NCI-H187 treated with DMSO at 0.1 percent for 48 hours (cell line): ENCODE measurements at regions not wholly inside any gene's neighbourhood (a gene's known extent, or its start where the extent isn't known, plus 50 kb on each side); places are given as distances from the start of the nearest gene placed in this dataset.

ENCODE experiments used
- DNase-seq: peaks from one replicate; lab custom pipeline; 2025; lab: John Stamatoyannopoulos, UW

DNA sequence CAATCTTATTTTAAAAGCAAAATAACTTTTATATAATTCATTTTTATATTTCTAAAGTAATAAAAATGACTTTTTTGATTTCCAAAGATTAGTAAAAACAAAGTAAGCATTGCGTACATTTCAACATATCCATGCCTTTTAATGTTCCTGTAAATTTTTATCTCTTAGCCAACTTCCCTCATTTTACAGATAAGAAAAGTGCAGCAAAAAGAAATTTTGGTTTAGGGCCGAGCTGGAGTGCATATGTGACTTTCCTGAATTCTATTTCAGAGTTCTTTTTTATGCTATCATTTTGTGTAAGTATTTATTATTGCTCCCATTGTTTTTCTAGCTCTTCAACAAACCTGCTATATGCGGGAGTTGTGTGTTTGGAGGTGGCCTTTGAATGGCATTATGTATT is 195.3 kb downstream of the NHLRC3 start:
- DNase-seq, result no peak

DNA sequence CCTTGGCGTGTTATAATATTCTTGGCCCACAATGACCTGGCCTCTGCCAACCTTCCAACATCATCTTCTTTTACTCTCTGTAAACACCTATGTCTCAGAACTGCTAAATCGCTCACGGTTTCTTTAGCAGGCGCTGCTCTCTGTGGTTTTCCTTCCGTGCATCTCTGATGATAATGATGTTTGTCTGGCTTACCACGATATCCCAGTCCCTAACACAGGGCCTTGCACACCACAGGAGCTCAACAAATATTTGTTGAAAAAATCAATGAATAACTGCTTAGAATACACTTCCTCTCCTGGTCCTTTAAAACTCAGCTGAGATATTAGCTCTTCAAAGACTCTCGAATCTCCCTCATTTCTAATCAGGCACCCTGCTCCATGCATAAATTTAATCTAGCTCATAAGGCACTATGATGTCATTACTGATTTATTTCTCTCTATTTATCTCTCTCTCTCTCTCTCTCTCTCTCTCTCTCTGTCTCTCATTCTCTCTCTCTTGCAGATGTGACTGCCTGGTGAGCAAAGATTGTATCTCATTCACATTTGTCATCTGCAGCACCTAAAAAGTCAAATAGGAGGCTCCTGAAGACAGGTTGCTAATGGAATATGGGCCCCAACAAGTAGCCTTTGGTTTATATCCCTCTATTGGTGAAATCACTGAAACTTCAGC is 206.4 kb downstream of the NHLRC3 start:
- peak; percentile 28 for DNase-seq

DNA sequence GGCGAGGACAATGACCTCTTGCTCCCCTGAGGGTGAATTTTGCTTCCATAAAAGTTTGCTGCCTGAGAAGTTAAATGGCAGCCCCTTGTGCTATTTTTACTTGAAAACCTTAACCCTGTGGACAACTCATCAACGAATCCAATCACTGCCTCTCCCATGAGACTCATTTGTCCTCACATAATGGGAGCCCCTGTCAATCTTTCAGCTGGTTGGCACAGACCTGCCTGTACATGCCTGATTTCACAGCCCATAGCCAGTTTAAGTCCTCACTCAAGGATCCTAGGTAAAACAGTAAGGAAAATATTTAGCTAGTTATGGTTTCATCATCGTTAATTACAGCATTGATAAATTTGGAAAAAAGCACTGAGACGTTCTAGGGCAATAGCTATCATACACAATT is 207.4 kb downstream of the NHLRC3 start:
- peak; percentile 64 for DNase-seq

DNA sequence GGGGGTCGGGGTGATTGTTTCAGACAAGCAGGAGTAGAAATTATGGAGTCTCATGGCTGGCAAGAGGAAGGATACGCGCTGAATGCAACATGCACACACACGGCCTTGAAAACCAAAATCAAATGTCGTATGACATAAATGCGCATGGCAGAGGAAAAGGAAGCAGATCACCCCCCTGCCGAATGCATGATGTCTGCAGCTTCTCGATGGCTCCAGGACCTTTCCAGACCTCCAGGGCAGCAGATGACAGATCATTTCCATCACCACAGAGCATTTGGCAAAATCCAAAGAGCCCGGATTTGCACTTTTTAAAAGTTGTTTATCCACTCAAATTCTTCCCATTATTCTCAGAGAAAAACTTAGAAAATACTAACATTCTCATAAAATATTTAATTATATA is 211.7 kb downstream of the NHLRC3 start:
- no peak for DNase-seq

DNA sequence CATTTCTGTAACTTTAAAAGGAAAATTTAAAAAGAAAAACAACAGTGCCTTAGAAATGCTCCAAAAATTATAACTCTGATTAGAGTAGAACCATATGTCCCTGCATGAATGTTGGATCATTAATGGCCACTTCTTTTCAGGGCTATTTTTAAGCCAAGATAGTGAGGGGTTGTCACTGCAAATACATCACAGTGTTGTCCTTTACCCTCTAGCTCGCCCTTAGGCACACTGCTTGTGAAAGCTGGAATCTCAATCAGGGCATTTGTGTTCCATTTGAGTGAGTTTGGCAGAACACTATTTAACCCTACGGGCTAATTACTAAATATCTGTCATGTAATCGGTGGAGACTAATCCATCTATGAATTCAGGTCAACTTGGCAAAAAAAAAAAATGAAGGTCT is 212.2 kb downstream of the NHLRC3 start:
- no peak for DNase-seq

DNA sequence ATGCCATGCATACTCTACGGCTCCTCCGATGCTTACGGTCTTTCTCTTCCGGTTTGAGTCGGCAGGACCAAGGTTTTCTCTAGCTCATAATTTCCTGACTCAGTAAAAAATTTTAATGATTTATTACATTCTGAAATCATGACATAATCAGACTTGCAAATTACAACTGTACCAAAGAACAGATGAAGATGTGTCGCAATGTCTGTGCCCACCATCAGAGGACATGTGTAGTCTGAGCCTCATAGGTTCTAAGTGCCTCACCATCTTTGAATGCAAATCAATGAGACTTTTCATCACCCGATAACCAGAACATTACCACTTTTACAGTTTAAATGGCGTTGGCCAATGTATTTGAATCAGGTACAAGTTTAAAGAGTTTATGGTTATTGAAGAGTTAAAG is 213.1 kb downstream of the NHLRC3 start:
- DNase-seq, result no peak

DNA sequence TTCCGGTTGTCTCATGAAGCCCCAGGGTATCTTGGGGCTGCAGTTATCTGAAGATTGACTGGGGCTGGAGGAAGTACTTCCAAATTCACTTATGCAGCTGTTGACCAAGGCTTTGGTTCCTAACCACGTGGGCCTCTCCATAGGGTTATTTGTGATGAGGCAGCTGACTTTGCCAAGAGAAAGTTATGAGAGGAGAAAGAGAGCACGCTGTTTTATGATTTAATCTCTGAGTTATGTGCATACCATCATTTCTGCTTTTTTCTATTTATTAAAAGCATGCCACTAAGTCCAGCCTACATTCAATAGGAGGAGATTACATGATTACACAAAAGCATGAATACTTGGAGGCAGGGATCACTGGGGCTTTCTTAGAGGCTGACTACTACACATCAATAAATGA is 215.5 kb downstream of the NHLRC3 start:
- no peak for DNase-seq

DNA sequence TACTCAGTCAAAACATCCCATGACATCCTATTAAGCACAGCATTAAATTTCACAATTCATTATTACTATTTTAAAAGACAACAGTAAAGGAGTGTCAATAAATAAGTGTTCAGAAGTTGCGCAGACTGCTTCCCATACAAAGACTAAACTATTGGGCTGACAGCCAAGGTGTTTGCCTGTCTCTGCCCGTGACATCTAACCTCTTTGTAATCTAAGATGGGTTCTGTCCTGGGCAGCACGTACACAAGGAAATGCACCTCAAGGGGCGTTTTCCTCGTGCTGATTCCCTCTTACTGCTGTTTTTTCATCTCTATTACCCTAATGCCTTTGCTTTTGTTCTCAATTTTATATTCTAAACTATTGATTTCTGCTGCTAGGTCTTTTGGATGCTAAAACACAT is 216.3 kb downstream of the NHLRC3 start:
- no peak for DNase-seq

DNA sequence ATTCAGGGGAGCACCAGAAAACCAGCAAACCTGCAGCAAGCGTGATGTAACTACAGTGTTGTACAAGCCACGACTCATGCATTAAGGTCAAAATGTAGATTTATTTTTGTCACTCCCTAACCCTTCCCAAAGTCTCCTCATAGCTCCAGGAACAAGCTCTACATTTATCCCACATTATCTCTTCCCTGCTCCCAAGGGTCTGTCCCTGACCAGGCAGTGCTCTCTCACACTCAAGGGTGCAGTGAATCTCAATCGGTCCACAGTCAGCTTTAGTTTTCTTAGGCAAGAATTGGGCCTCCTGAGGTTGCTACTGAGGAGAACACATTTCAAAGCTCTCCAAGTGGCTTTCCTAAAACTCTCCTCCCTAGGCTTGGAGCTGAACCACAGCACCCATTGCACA is 219.4 kb downstream of the NHLRC3 start:
- DNase-seq, result no peak

DNA sequence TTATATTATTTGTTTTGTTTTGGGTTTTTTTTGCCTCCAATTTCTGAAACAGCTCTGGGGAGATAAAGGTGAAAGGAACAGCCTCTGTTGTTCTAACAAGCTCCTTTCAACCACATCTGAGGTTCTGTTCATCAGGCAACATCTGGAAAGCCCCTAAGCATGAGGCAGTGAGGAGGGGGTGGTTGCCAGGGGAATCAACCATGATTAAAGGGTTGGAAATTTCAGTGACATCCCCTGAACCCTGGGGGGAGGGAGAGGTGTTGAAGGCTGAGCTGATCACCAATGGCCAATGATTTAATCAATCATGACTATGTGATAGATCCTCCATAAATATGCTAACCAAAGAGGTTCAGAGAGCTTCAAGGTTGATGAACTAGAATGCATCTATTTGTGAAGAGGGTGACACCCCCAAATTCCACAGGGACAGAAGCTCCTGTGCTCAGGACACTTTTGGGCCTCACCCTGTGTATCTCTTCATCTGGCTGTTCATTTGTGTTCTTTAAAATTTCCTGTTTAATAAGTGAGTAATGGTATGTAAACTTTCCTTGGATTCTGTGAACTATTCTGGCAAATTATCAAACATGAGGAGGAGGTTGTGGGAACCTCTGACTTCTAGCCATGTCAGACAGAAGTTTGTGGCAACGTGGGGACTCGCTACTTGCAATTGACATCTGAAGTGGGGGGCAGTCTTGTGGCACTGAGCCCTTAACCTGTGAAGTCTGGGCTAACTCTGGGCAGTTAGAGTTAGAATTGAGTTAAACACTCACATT is 221.3 kb downstream of the NHLRC3 start:
- DNase-seq, result no peak

DNA sequence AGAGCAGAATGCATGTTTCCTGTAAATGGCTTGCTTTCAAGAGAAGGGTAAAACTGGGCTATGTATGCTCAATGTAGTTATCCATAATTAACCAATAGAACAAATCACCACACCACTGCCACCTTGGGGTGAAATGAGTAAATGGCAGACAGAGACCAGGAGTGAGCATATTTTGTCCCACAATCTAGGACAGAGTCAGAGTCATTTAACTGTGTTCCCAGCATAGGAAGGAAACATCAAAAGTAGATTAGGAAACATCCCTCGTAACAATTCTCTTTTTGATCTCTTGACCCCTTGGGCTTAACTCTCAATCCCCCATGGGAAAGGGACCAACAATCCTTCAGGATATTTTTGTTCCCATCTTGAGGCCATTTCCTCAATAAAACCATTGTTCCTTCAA is 224.8 kb downstream of the NHLRC3 start:
- DNase-seq, result peak; percentile 44

DNA sequence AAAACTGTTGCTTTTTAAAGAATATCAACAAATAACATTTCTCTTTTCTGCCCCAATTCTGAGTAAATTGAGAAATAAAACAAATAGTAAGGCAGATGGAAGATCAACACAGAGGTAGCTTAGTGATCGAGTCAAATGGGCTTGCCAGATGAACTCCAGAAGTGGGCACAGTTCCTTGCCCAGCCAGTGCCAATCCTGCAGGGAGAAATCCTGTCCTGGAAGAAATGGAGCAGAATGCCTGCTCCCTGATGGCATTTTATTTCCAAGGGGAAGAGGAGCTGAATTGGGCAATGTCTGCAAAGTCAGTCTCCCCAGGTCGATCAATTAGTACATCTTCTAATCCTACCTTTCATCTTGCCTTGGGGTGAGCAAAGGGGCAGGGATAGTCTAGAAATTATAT is 225.3 kb downstream of the NHLRC3 start:
- DNase-seq, result no peak

DNA sequence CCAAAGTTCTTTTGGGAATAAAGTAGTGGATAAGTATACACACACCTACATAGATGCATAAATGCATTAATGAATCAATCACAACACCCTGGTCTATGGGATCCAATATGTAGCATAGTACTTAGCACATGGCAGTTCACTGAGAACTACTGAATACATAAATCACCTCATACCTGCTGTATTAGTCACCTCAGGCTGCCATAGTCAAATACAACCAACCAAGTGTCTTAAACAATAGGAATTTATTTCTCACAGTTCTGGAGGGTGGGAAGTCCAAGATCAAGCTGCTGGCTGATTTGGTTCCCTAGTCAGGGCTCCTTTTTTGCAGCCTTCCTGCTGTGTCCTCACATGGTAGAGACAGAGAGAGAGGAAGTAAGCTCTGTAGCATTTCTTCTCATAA is 228.2 kb downstream of the NHLRC3 start:
- DNase-seq, result no peak

DNA sequence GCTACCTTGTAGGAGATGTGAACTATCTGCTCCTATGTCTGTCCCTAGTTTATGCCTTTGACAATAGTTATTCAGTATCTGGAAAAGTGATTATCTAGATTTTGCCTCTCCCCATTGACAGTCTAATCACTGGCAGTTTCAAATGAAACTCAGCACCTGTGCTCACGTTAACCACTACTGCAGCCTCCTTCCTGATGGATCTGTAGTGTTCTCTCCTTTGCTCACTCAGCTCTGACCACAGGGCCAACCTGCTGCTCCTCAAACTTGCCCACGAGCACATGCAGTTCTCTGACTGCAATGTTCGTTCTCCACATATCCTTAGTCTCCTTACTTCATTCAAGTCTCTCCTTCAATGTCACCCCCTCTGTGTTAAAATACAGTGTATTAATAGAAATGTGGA is 230.1 kb downstream of the NHLRC3 start:
- no peak for DNase-seq

DNA sequence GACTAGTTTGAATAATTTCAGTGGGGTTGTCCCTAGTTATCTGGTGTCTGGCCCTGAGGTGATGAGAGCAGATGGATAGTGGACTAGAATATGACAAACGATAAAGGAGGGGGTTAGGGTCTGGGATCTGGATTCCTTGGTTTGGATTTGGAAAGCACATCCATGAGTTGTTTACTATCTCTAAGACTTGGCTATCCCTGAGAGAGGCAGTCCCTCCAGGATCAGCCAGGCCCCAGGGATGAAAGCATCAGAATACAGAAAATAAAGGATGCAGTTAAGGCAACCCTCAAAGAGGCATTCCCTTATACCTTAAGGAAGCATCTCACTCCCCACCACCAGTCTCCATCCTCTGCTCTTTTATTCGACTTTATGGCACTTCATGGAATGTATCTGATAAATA is 230.7 kb downstream of the NHLRC3 start:
- no peak for DNase-seq

DNA sequence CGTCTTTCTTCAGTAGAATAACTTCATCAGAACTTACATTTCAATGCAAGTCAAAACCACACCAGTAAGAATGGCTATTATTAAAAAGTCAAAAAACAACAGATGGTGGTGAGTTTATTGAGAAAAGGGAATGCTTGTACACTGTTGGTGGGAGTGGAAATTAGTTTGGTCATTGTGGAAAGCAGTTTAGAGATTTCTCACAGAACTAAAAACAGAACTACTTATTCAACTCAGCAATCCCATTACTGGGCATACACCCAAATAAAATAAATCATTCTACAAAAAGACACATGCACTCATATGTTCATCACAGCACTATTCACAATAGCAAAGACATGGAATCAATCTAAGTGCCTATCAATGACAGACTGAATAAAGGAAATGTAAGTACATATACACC is 231.2 kb downstream of the NHLRC3 start:
- DNase-seq, result no peak

DNA sequence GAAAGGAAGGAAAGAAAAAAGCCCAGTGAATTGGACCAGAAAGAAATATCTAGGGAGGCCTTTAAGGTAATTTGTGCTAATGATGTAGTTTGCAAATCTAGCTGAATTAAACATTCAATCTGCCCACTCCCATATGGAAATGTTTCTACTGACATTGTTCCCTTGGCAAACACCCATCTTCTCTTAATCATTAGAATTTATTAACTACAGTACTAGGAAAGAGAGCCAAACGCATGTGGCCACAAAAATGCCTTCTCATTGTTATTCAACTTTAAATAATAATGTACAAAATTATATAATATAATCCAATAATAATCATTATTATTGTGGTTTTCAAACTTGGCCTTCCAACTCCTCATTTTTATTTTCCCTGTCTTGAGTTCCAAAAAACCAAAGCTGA is 234.7 kb downstream of the NHLRC3 start:
- DNase-seq, result no peak

DNA sequence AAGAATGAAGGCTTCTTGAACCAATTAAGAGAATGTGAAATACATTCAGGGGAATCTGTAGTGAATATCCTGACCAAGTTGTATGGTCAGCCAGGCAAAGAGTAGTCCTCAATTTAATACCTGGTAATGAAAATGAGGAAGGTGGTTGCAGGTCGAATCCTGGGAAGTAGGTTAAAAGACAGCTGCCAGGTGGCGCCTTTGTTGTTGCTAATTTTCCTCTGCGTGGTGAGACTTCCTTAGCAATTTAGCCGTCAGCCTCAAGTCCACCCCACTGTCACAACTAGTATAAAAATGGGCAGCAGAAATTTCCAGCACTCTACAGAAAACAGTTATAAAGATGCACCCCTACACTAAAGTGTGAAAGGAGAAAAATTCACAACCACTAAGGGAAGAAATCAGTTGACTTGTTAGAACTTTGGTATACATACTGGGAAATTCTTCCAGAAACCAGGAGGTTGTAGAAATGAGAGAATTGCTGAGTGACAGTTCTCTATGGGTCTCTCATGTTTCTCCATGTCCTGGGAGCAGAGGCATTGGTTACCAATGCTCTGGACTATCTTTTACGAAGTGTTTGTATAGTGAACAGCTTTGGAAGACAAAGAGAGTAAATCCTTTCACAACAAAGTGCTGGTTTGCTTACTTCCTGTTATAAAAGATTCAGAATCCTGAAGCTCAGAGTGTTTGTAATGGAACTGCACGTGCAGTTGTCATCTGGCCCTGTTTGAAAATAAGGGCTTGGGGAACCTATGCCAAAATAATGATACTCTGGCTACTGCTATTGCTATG is 235.9 kb downstream of the NHLRC3 start:
- DNase-seq, result no peak

DNA sequence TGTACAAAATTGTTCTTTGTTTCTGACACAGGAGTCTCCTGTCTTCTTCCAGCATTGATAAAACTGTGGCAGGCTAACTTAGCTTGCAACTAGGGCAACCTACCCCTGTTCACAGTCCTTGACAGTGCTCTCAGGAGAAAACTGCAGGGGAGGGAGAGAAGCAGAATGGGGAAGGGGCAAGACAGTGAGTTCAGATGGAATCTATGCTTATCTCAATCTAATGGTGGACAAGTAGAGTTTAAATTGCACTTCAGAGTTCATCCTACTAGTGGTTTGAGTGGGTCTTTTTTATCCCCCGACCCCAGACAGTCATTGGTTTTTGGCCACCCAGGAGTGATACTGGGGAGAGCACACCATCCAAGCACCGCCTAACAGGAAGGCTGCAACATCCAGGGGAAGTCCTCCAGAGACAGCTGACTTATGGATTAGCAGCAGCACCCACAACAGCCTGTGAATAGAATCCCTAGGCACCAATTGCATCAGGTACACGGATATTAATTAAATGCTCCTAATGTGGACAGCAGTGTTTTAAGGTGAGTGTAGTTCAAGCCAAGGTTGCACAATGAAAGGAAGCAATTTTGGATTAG is 236.6 kb downstream of the NHLRC3 start:
- DNase-seq, result no peak

DNA sequence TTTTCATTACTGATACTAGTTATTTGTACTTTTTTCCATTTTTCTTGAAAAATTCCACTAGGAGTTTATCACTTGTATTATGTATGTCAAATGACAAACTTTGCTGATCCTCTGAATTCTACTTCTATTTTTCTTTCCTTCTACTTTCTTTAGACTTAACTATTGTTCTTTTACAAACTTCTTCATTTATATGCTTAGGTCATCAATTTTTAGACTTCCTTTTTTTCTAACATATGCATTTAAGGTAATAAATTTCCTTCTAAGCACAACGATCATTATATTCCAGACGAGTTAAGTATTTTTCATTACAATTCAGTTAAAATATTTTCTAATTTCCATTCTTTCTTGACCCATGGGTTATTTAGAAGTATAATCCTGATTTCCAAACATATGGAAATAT is 240.8 kb downstream of the NHLRC3 start:
- no peak for DNase-seq

DNA sequence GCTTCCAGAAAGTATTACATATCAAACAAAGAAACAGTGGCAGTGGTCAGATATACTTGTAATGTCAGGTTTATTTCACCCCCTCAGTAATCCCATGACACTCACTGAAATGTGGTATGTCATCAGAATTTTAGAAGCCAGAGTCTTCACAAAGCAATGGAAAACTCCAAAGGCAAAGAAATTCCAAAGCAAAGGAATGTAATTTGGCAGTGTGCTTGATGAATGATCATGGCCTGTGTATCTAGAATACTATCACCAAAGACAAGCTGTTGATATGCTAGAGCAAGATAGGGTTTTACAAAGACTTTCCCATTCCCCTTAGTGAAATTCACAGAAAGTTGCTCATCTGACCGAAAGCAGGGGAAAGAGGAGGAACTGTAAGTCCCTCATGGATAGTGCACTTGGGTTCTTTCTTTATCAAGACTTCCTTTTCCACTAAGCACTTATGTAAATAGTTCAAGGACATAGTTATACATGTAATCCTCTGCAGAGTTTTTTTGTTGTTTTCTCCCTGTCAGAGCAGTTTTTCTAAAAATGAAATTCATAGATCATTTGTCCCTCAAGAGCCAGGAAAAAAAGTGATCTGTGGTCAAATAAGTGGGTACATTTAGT is 243.4 kb downstream of the NHLRC3 start:
- DNase-seq, result no peak

DNA sequence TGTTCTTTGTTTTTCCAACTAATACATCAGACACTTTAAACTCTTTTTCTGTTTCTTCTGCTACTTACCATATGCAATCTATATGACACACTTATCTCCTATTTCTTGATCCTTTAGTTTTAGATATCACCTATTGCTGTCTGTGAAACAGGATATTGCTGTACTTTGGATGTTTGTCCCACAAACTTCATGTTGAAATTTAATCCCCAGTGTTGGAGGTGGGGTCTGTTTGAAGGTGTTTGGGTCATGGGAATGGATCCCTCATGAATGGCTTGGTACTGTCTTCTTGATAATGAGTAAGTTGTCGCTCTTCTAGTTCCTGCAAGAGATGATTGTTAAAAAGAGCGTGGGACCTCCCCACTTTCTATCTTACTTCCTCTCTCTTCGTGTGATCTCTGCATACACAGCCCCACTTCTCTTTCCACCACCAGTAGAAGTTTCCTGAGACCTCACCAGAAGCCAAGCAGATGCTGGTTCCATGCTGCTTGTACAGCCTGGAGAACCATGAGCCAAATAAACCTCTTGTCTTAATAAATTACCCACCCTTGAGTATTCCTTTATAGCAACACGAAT is 244.2 kb downstream of the NHLRC3 start:
- no peak for DNase-seq
